ENCODE measurements at regions not wholly inside any gene's neighbourhood (a gene's known extent, or its start where the extent isn't known, plus 50 kb on each side); places are given as distances from the start of the nearest gene placed in this dataset.
"Not testable (repeated sequence)": the region's sequence is repeated elsewhere in the genome, so short reads cannot be mapped to it uniquely, and the experiment has no call there.

GRCh38 chr5:108472237-108472636, 90.3 kb upstream of the FBXL17 start:
- in situ Hi-C loops (cut with HindIII; ENCODE audit: low sequenced_read_pairs) = no loop called here

GRCh38 chr5:108467563-108467962, 85.7 kb upstream of the FBXL17 start:
- in situ Hi-C loops (cut with HindIII; ENCODE audit: low sequenced_read_pairs) = no loop called here

- in situ Hi-C loops (cut with HindIII; ENCODE audit: low sequenced_read_pairs) = no loop called here
These were observed 79.9 kb upstream of the FBXL17 start for GRCh38 chr5:108461628-108462367.

- in situ Hi-C loops (cut with HindIII; ENCODE audit: low sequenced_read_pairs) = no loop called here
These were observed 77.9 kb upstream of the FBXL17 start for GRCh38 chr5:108459769-108460168.

GRCh38 chr5:108451269-108451668, 69.4 kb upstream of the FBXL17 start:
- in situ Hi-C loops (cut with HindIII; ENCODE audit: low sequenced_read_pairs) = no loop called here

GRCh38 chr5:108444130-108444529, 62.2 kb upstream of the FBXL17 start:
- in situ Hi-C loops (cut with HindIII; ENCODE audit: low sequenced_read_pairs) = not testable (repeated sequence)

GRCh38 chr5:108442063-108442651, 60.3 kb upstream of the FBXL17 start:
- in situ Hi-C loops (cut with HindIII; ENCODE audit: low sequenced_read_pairs) = not testable (repeated sequence)

- in situ Hi-C loops (cut with HindIII; ENCODE audit: low sequenced_read_pairs) = no loop called here
These were observed 55.5 kb upstream of the FBXL17 start for GRCh38 chr5:108437425-108437824.

GRCh38 chr5:108436696-108437095, 54.8 kb upstream of the FBXL17 start:
- in situ Hi-C loops (cut with HindIII; ENCODE audit: low sequenced_read_pairs) = no loop called here

- in situ Hi-C loops (cut with HindIII; ENCODE audit: low sequenced_read_pairs) = no loop called here
These were observed 51.7 kb upstream of the FBXL17 start for GRCh38 chr5:108433600-108433999.

- in situ Hi-C loops (cut with HindIII; ENCODE audit: low sequenced_read_pairs) = no loop called here
These were observed 50.1 kb upstream of the FBXL17 start for GRCh38 chr5:108432024-108432423.

All from DLD1 (cell line).